GM12878 (cell line): ENCODE measurements at regions not wholly inside any gene's neighbourhood (a gene's known extent, or its start where the extent isn't known, plus 50 kb on each side); places are given as distances from the start of the nearest gene placed in this dataset.

ENCODE experiments used
- ATAC-seq: fragments of 200-7000 bp; cut with Tn5 transposase; 3 replicates; pipeline ENCODE4 v1.9.1; 2020; ENCODE audit warnings: mild to moderate bottlenecking, moderate library complexity
- BruUV-seq: library from RNA; stranded (reverse); fragments of 400-500 nt; replicated peaks from 2 replicates; lab custom pipeline; 2021; lab: Mats Ljungman, UMichigan
- CTCF ChIA-PET: fragments of 300-600 bp; sonication (Branson Sonifier 250); formaldehyde crosslinking; extraction: SDS; loops from one replicate; lab custom pipeline; 2021; ENCODE audit warnings: inconsistent platforms; lab: Yijun Ruan, JAX
- POLR2A ChIA-PET: fragments of 350-600 bp; formaldehyde crosslinking; extraction: SDS; loops from one replicate; lab custom pipeline; 2021; ENCODE audit warnings: inconsistent platforms; lab: Charles Lee
- RAD21 ChIA-PET: fragments of 300-600 bp; sonication (Branson Sonifier 250); formaldehyde crosslinking; loops from one replicate; lab custom pipeline; 2023; ENCODE audit warnings: antibody characterized with exemption; ENCODE audit not compliant: unreplicated experiment; lab: Charles Lee
- SMC1A ChIA-PET: fragments of 300-600 bp; sonication (Branson Sonifier 250); formaldehyde crosslinking; loops from one replicate; lab custom pipeline; 2023; ENCODE audit not compliant: unreplicated experiment, uncharacterized antibody; lab: Charles Lee
- DNase-seq: peaks from one replicate; pipeline ENCODE4 v3.0.0-alpha.2; 2011; ENCODE audit warnings: low read depth, low spot score
- FAIRE-seq: peaks from 3 replicates; lab custom pipeline; 2011; peaks lifted over from hg19 to GRCh38; lab: Jason Lieb, UNC
- H2AFZ ChIP-seq: 2 replicates; pipeline ENCODE4 v1.6.0; 2011; ENCODE audit warnings: low read depth, low read length, control low read depth; ENCODE audit not compliant: control insufficient read depth
- H3K27ac ChIP-seq: 2 replicates; pipeline ENCODE4 v1.5.1; 2011; ENCODE audit warnings: control low read depth; ENCODE audit not compliant: control insufficient read depth, insufficient read depth
- H3K27me3 ChIP-seq, 2 experiments: replicated peaks in 1 of 2; 2 replicates each; pipeline versions ENCODE4 v1.6.0 to v1.6.1; 2011; ENCODE audit warnings: low read length in 1 of 2; ENCODE audit not compliant: control insufficient read depth in 2 of 2, insufficient read depth in 2 of 2
- H3K36me3 ChIP-seq, 2 experiments: 2 replicates each; pipeline ENCODE4 v1.5.1; 2011; ENCODE audit warnings: low read length in 1 of 2; ENCODE audit not compliant: control insufficient read depth in 2 of 2, insufficient read depth in 2 of 2
- H3K4me1 ChIP-seq: 2 replicates; pipeline ENCODE4 v1.6.1; 2011; ENCODE audit warnings: mild to moderate bottlenecking, low read length, moderate library complexity, mixed read lengths; ENCODE audit not compliant: control insufficient read depth, insufficient read depth
- H3K4me2 ChIP-seq: 2 replicates; pipeline ENCODE4 v1.6.0; 2011; ENCODE audit warnings: control low read depth; ENCODE audit not compliant: control insufficient read depth, insufficient read depth
- H3K4me3 ChIP-seq: fragments of 200-600 bp; sonication (generic); 2 replicates; pipeline ENCODE4 v1.5.1; 2016
- H3K79me2 ChIP-seq: 2 replicates; pipeline ENCODE4 v1.6.0; 2011; ENCODE audit warnings: low read length; ENCODE audit not compliant: control insufficient read depth, insufficient read depth
- H3K9ac ChIP-seq: 2 replicates; pipeline ENCODE4 v1.8.0; 2011; ENCODE audit warnings: low read length, control low read depth, mixed read lengths; ENCODE audit not compliant: control insufficient read depth, insufficient read depth
- H3K9me3 ChIP-seq: replicated peaks from 3 replicates; pipeline ENCODE4 v1.5.1; 2011; ENCODE audit warnings: mild to moderate bottlenecking, low read length; ENCODE audit not compliant: control insufficient read depth, insufficient read depth
- H4K20me1 ChIP-seq: 2 replicates; pipeline ENCODE4 v1.6.0; 2011; ENCODE audit not compliant: control insufficient read depth, insufficient read depth
- E2F4 ChIP-seq: IDR thresholded peaks from 2 replicates; pipeline ENCODE4 v1.6.1; 2012; ENCODE audit warnings: low read depth, low read length, improper control_type of control experiment
- LARP7 ChIP-seq: fragments of 450-650 bp; IDR thresholded peaks from 2 replicates; pipeline ENCODE4 v1.6.1; 2017; ENCODE audit warnings: mild to moderate bottlenecking
- STAT1 ChIP-seq: fragments of 450-650 bp; conservative IDR thresholded peaks from 2 replicates; pipeline ENCODE4 v1.6.1; 2014; ENCODE audit warnings: antibody characterized with exemption, mild to moderate bottlenecking
- WGBS: methylation state at CpG from one replicate; pipeline ENCODE4 v1.1.6; 2016; ENCODE audit warnings: low lambda C conversion rate; ENCODE audit not compliant: insufficient replicate concordance, insufficient coverage; ENCODE audit errors: missing lambda C conversion rate; 5-methylcytosine and 5-hydroxymethylcytosine counted together
- in situ Hi-C: fragments of 300-500 bp; cut with MboI; formaldehyde crosslinking; loops from 9 replicates; pipeline ENCODE4 v1.14.3; 2018; ENCODE audit warnings: mixed read lengths
- intact Hi-C: fragments of 100-400 bp; cut with micrococcal nuclease; formaldehyde crosslinking; loops from one replicate; pipeline ENCODE4 v1.14.2; 2022; ENCODE audit not compliant: unreplicated experiment
- TF ChIP-seq, protein P1 (sequence below): IDR thresholded peaks from 2 replicates; pipeline ENCODE4 v1.6.1; 2012; ENCODE audit warnings: improper control_type of control experiment, low read depth, low read length; ENCODE audit not compliant: insufficient replicate concordance
- TF ChIP-seq, protein P2 (sequence below): fragments of 450-650 bp; IDR thresholded peaks from 2 replicates; pipeline ENCODE4 v1.6.1; 2017; ENCODE audit warnings: low read depth, mild to moderate bottlenecking, moderate library complexity
- TF ChIP-seq, protein P3 (sequence below): fragments of 450-650 bp; IDR thresholded peaks from 2 replicates; pipeline ENCODE4 v1.6.1; 2017; ENCODE audit warnings: mild to moderate bottlenecking, moderate library complexity

GRCh38 chr17:64781014-64781756, 119.1 kb upstream of the SMURF2 start (continued):
- TF ChIP-seq, protein P1, sequence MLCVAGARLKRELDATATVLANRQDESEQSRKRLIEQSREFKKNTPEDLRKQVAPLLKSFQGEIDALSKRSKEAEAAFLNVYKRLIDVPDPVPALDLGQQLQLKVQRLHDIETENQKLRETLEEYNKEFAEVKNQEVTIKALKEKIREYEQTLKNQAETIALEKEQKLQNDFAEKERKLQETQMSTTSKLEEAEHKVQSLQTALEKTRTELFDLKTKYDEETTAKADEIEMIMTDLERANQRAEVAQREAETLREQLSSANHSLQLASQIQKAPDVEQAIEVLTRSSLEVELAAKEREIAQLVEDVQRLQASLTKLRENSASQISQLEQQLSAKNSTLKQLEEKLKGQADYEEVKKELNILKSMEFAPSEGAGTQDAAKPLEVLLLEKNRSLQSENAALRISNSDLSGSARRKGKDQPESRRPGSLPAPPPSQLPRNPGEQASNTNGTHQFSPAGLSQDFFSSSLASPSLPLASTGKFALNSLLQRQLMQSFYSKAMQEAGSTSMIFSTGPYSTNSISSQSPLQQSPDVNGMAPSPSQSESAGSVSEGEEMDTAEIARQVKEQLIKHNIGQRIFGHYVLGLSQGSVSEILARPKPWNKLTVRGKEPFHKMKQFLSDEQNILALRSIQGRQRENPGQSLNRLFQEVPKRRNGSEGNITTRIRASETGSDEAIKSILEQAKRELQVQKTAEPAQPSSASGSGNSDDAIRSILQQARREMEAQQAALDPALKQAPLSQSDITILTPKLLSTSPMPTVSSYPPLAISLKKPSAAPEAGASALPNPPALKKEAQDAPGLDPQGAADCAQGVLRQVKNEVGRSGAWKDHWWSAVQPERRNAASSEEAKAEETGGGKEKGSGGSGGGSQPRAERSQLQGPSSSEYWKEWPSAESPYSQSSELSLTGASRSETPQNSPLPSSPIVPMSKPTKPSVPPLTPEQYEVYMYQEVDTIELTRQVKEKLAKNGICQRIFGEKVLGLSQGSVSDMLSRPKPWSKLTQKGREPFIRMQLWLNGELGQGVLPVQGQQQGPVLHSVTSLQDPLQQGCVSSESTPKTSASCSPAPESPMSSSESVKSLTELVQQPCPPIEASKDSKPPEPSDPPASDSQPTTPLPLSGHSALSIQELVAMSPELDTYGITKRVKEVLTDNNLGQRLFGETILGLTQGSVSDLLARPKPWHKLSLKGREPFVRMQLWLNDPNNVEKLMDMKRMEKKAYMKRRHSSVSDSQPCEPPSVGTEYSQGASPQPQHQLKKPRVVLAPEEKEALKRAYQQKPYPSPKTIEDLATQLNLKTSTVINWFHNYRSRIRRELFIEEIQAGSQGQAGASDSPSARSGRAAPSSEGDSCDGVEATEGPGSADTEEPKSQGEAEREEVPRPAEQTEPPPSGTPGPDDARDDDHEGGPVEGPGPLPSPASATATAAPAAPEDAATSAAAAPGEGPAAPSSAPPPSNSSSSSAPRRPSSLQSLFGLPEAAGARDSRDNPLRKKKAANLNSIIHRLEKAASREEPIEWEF: no peak

DNA sequence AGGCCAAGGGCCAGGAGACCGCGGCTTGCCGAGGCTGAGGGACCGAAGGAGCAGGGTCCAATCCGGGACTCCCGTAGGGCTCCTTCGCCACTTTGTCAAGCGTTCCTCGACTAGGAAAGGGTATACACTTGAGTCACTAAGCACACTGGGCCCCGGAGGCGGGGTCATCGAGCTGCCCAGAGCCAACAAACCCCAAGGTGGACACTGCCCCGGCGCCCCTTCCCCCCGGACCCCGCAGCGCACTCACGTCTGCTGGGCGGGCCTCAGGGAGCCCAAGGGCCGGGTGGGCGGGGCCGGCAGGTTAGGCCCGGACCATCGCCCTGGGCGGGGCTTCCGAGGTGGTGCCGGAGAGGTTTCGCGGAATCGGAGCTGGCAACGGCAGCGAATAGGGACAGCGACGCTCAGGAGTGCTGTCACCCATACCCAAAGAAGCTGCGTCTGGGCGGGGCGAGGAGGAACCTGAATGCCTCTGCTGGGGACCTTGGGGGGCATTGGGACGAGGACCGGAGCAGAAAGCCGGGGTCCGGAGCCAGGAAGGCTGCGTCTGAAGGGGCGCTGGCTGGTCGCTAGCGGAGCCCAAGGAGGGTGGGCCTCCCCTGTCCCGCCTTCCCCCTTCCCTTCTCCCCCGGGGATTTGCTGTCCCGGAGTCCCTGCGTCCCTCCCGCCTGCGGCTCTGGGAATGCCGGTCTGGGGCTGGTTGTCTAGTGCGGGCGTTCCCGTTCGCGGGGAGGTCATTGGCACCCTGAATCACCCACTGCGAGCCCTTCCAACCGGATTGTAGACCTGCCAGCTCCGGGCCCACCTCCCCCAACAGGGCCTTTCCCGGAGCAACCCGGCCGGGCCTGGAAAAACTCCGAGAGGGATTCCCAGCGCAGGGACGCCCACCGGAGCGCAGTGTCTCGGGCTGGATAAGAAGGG, 118.2 kb upstream of the SMURF2 start:
- Histone ChIP-seq H3K4me1 (peaks cover 23% of the 10 kb centered on the region), H3K27ac (no peak overlapping the region), H2AFZ (no peak overlapping the region), H3K79me2 (no peaks in the 10 kb centered on the region), H3K9me3 (no peaks in the 10 kb centered on the region; the same call in 2 of the 3 replicates), H4K20me1 (no peaks in the 10 kb centered on the region), H3K4me2 (peak overlapping the region; percentile 72), H3K9ac (no peak overlapping the region), H3K27me3 (peaks cover 7 to 12% of the 10 kb centered on the region in 2 experiments; a peak in 3 of 4 replicates), H3K36me3 (no peaks in the 10 kb centered on the region), H3K4me3 (peak overlapping the region; percentile 60)
- no TSS peak for BruUV-seq
- 5% methylated on average over 57 of the region's 69 CpGs for WGBS
- ChIA-PET CTCF (no interaction called here), SMC1A (no interaction called here), RAD21 (no interaction called here), POLR2A (no interaction called here)
- intact Hi-C loops (no loop called here), in situ Hi-C loops (no loop called here)
- ATAC-seq (no peak), DNase-seq (no peak), FAIRE-seq (no peak)
- TF ChIP-seq STAT1 (no peak), LARP7 (no peak), E2F4 (no peak)
- TF ChIP-seq, protein P2, sequence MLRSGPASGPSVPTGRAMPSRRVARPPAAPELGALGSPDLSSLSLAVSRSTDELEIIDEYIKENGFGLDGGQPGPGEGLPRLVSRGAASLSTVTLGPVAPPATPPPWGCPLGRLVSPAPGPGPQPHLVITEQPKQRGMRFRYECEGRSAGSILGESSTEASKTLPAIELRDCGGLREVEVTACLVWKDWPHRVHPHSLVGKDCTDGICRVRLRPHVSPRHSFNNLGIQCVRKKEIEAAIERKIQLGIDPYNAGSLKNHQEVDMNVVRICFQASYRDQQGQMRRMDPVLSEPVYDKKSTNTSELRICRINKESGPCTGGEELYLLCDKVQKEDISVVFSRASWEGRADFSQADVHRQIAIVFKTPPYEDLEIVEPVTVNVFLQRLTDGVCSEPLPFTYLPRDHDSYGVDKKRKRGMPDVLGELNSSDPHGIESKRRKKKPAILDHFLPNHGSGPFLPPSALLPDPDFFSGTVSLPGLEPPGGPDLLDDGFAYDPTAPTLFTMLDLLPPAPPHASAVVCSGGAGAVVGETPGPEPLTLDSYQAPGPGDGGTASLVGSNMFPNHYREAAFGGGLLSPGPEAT: no peak
- TF ChIP-seq, protein P3, sequence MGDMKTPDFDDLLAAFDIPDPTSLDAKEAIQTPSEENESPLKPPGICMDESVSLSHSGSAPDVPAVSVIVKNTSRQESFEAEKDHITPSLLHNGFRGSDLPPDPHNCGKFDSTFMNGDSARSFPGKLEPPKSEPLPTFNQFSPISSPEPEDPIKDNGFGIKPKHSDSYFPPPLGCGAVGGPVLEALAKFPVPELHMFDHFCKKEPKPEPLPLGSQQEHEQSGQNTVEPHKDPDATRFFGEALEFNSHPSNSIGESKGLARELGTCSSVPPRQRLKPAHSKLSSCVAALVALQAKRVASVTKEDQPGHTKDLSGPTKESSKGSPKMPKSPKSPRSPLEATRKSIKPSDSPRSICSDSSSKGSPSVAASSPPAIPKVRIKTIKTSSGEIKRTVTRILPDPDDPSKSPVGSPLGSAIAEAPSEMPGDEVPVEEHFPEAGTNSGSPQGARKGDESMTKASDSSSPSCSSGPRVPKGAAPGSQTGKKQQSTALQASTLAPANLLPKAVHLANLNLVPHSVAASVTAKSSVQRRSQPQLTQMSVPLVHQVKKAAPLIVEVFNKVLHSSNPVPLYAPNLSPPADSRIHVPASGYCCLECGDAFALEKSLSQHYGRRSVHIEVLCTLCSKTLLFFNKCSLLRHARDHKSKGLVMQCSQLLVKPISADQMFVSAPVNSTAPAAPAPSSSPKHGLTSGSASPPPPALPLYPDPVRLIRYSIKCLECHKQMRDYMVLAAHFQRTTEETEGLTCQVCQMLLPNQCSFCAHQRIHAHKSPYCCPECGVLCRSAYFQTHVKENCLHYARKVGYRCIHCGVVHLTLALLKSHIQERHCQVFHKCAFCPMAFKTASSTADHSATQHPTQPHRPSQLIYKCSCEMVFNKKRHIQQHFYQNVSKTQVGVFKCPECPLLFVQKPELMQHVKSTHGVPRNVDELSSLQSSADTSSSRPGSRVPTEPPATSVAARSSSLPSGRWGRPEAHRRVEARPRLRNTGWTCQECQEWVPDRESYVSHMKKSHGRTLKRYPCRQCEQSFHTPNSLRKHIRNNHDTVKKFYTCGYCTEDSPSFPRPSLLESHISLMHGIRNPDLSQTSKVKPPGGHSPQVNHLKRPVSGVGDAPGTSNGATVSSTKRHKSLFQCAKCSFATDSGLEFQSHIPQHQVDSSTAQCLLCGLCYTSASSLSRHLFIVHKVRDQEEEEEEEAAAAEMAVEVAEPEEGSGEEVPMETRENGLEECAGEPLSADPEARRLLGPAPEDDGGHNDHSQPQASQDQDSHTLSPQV: no peak
